HG03571 (cell line): ENCODE measurements at regions not wholly inside any gene's neighbourhood (a gene's known extent, or its start where the extent isn't known, plus 50 kb on each side); places are given as distances from the start of the nearest gene placed in this dataset.
"Not testable (repeated sequence)": the region's sequence is repeated elsewhere in the genome, so short reads cannot be mapped to it uniquely, and the experiment has no call there.

ENCODE experiments used
- ATAC-seq: cut with Tn5 transposase; IDR thresholded peaks from one replicate; pipeline ENCODE4 v1.9.1; 2021; ENCODE audit not compliant: unreplicated experiment

DNA sequence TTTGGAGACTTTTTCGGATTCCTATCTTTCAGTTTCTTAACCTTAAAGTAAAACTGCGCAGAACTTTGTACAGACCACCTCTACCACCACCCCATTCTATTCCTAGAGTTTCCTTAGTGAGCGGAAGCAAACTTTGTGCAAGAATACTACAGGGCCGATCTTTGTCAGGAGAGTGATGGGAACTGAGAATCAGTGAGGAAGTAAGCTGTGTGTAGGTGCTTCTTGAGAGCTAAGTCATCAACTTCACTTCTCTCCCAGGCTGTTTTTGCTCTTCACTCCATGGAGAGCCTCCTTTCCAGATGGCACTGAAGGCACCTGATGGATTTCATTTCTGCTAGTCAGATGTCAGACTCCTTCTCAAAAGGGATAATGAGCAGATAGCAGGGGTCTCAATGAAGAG, 127.3 kb downstream of the SPATA31D1 start:
- ATAC-seq = no peak

DNA sequence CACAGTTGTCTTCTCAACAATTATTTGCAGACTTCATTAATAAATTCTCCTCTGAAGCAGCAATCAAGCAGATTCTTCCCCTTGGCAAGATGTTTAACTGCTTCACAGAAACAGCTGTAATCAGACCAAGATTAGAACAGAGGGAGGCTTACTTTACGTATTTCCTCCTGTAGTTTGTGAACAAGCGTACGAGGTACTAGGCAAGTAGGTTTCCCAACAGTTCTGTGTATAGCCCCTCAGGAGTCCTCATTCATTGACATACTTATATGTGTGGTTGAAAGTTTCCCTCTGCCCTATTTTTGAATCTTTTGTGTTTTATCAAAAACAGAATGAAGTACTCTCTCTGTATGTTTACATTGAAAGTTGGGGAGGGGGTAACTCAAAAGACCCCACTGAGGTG, 128.0 kb downstream of the SPATA31D1 start:
- ATAC-seq = no peak

DNA sequence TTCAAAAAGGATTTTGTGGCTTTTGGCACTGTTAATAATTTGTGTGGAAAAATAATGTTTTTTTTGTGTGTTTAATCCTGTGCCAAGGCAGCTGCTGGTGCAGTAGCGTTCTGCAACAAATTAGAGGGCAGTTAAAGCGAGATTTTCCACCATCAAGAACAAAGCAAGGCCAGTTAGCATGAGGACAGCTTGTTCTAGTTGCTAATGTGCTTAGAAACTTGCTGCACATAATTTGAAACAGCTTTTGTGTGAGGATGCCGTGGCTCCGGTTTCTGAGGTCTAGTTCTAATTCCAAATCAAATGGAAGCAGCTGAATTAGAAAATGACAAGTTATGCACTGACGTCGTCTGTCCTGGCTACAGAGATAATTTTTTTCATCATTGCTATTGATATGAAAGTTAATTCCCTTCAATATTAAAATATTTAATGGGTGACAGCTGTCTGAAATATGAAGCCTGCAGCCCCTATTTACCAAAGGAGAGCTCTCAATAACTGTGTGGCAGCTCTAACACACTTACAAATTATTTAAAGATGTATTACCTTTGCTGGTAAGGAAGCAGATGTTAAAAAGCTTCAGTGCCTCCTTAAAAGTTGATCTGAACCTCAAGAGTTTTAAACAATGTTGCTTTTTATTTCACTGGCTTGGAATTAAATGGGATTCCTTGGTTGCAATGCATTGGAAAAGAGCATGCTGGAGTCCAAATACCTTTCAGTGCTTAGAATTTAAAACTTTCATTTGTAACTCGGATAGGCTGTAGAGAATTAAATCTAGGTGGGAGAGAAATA, 128.6 kb downstream of the SPATA31D1 start:
- ATAC-seq = no peak

DNA sequence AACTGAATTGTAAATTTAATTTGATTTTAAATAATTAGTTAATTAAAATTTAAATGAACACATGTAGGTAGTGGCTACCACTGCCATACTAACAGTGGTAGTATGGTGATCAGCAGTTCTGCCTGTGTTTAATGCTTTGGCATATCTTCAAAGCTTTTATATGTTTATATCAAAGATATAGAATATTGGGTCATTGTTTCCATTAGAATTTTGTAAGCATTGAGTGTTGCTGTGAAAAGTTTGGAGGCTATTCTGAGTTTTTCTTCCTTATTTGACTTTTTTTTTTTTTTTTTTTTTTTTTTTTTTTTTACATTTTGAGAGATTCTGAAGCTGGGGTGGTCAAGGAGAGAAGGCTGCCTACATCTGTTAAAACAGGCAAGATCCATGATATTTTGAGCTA, 134.2 kb downstream of the SPATA31D1 start:
- no peak for ATAC-seq

DNA sequence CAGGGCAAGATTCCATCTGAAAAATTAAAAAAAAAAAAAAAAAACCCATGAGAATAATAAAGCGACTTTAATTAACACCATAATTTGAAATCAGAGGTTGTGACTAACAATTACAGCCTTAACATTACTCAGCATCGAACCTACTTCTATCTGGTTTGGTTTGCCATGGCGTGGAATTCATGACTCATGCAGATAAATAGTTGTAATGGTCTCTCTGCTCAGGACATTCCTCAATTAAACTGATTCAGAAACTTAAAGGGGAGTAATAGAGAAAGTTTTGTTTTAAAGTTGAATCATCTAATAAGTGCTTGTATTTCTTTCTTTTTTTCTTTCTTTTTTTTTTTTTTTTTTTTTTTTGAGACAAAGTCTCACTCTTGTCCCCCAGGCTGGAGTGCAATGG, 135.5 kb downstream of the SPATA31D1 start:
- no peak for ATAC-seq

DNA sequence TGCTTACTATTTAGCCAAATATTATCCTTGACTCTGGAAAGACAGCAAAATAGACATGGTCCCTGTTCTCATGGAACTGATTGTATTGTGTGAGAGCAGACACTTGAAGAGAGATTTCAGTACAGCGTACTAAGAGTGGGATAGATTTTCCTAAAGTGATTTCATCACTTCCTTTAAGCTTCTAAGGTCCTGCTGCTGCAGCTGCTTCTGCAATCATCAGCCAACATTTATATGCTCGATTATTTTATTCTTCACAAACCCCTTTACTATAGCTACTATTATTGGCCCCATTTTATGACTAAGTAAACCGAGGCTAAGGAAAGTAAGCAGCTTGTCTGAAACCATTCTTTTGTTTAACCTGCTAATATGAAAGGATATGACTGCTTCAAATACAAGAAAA, 137.7 kb downstream of the SPATA31D1 start:
- no peak for ATAC-seq

DNA sequence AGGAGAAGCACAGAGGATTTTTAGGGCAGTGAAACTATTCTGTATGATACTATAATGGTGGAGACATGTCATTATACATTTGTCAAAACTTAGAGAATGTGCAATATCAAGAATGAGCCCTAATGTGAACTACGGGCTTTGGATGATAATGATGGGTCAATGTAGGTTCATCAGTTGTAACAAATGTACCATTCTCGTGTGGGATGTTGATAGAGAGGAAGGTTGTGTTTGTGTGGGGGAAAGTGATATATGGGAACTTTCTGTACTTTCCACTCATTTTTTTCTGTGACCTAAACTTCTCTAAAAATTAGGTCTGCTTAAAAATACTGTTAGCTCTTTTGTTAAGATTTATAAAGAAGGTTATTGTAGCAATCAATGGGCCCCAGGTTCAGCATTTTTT, 138.9 kb downstream of the SPATA31D1 start:
- no peak for ATAC-seq

DNA sequence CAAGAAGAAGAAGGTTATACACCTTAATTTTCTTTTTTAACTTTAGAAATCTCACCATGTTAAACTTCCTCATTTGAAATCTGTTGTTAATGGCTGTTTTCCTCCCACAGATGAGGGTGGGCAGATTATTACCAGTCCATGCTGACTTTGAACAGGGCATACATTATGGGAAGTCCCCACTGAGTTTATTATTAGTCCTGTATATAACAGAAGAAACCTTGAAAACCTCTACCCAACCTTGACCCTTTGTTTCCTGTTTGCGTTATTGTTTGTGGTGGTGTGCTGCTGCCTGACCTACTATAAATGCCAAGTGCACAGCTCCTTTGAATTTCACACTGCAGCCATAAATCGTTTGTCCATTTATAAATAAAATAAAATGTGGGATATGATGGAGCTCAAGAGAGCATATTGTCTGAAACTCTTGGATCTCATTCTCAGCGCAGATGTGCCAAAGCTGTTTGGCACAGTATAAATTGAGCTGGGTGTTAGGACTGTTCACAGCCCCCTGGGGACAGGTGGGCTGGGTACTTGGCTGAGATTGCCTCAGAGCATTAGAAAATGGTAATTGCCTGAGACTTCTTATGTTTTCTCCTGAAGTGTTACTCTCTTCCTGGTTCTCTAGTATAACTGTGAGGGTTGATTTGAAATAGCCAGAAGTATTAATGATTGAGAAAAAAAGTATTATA, 139.6 kb downstream of the SPATA31D1 start:
- peak; percentile 87 for ATAC-seq

DNA sequence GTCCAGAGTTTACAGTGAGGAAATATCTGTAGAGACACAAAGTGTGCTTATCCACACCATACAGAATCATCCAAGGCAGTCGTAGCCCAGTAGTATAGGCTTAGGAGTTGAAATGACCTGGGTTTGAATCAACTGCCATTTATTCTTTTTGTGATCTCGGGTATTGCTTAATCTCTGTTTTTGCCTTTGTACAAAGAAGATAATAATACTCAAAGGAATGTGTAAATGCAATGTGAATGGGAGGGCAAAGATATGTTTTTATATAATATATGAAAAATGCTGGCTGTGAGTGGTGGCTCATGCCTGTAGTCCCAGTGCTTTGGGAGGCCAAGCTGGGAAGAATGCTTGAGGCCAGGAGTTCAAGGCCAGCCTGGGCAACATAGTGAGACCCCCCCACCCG, 141.1 kb downstream of the SPATA31D1 start:
- no peak for ATAC-seq

DNA sequence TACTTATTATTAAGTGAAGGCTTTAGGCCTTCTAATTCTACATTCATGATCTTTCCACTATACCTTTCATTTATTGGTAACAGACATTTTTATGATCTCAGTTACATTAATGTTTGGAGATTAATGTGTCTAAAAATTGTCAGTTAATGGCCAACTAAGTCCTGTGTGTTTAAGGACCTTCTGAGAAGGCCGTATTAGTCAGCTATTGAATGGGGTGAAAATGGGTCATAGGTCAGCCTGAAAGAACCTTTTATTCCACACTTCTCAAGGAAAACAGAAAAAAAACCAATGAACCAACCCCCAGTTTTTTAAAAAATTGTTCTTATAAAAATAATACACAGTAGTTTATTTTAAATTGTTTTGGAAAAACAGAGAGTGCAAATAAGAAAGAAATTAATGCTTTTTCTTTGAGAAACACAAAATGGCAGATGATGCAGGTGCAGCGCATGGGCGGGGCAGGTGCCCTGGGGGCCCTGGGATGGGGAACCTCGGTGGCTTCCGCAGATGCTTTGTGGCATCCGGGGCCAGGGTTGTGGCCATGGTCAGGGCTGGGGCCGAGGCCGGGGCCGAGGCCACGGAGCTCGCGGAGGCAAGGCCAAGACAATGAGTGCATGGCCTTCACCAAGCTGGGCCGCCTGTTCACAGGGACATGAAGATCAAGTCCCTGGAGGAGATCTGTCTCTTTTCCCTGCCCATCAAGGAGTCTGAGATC, 141.9 kb downstream of the SPATA31D1 start:
- no peak for ATAC-seq

DNA sequence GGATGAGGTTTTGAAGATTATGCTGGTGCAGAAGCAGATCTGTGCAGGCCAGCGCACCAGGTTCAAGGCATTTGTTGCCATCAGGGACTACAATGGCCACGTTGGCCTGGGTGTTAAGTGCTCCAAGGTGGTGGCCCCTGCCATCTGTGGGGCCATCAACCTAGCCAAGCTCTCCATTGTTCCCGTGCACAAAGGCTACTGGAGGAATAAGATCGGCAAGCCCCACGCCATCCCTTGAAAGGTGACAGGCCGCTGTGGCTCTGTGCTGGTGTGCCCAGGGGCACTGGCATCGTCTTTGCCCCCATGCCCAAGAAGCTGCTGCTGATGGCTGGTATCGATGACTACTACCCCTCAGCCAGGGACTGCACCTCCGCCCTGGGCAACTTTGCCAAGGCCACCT, 142.5 kb downstream of the SPATA31D1 start:
- ATAC-seq = no peak

DNA sequence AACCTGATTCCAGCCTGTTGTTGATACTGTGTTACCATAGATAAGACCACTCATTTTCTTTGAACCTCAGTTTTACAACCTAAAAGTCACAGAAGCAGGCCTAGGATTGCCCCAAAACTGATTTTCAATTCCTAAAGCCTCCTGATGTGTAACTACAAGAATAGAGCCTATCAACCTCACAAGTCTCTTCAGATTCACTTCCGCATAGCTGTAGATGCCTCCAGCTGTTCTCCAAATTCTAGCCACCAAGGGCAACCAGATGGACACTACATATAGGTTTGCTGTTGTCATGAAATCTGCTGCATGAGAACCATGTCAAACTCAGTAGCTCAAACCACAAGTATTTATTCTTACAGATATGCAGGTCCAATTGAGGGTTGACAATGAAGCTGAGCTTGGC, 143.5 kb downstream of the SPATA31D1 start:
- no peak for ATAC-seq

DNA sequence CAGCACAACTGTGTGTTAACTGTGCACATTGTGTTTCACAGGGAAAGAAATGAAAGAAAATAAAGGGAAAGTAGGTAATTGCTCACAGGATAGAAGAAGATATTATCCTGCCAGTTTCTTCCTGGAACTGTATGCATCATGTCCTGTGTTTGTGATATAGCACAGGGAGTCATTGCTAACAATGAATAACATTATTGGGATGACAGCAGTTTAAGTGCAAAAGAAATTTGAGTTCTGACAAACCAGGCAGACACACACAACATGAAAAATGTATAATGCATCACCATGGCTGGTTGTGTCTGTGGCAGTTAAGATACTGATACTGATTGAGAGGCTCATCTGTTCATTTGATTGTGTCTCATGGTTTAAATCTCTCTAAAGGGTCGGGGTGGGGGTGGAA, 145.4 kb downstream of the SPATA31D1 start:
- no peak for ATAC-seq

DNA sequence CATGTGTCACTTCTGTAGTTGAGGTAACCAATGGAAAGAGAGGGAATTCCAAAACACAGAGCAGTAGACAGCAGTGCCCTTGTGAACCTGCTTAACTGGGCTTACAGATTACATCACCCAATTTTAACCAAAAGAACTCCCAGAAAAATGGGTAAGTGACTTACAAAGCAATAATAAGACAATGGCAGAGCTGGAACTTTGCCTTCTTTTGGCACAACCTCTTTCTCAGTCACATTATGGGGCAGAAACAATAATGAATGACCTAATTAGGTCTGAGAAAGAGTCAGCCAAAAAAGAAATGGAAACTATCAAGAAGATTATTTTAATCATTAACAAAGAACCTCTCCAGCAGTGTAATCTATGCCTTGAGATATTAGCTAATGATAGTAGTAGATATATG, 146.5 kb downstream of the SPATA31D1 start:
- ATAC-seq = no peak

DNA sequence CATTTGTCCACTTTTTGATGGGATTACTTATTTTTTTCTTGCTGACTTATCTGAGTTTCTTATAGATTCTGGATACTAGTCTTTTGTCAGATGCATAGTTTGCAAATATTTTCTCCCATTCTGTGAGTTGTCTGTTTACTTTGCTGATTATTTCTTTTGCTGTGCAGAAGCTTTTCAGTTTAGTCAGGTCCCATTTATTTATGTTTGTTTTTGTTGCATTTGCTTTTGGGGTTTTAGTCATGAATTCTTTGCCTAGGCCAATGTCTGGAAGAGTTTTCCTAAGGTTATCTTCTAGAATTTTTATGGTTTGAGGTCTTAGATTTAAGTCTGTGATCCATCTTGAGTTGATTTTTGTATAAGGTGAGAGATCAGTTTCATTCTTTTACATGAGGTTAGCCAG, 149.5 kb downstream of the SPATA31D1 start:
- not testable (repeated sequence) for ATAC-seq

DNA sequence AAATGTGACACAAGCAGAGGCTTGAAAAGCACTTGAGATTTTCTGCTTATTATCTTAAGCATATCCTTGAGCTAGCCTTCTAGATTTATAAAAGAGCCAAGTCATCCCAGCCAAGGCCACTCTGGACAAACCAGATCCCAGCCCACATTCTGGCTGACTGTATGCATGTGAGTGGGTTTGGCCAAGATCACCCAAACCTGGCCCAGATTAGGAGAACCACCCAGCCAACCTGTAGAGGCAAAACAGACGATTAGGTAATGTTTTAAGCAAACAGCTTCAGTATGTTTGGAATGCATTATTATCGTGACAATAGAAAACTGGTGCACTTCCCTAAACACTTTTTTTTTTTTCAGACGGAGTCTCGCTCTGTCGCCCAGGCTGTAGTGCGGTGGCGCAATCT, 151.9 kb downstream of the SPATA31D1 start:
- no peak for ATAC-seq

DNA sequence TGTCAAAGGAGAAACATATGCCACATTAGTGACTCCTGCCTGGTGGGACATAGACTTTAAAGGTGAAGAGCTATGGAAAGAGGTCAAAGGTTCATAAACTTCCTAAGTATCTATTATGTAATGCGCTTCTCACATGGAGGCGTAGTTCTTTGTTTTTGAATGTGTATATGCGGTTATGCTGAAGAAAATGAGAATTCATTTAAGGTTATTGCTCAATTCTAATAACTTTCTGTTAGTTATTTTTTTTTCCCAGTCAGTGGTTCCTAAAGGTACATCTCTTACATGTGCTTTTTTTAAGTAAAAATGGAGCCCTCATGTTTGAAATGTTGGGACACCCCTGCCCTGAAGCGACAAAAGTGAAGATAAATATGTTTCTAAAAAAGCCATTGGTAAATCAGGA, 156.2 kb downstream of the SPATA31D1 start:
- no peak for ATAC-seq

DNA sequence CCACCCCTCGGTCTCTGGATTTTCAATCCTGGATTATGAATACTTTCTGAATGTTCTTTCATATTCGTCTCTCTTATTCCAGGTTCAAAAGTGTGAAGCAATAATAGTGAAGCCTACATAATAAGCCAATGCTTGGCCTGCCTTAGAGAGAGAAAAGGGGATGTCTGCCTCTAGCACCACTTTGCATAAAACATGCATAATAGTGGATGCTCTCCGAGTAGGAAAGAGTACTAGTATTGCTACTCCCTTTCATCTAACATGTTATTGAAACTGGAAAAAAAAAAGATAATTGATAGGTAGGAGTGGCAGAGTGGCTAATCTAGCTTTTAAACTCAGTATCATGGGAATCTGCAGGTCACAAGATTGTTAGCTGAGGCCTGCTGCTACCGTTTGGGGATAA, 158.1 kb downstream of the SPATA31D1 start:
- no peak for ATAC-seq

DNA sequence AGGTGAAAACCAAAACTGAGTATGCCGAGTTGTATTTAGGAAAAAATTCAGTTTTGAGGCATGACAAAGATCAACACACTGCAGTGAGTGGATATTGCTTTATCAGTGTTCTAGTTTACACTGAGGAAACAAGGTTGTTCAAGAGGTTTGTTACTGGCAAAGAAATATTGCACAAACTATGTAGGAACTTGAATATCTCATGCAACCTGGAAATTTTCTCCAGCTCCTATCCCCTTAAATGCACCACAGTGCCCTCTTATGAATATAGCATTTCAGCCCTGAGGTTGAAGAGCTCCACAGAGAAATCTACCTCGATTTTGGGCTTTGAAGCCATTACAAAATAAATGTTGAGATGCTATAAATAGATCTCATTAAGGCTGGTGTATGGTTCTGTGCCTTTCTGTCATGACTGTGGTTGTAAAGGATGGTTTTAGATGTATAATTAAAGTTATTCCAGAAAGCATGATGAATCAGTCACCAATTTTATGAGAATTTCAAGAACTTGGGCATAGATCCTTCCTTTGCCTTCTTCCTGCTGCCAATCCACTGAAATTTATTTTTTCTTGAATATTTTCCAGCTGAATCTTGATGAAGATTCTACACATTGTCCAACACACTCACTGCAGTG, 159.3 kb downstream of the SPATA31D1 start:
- ATAC-seq = no peak

DNA sequence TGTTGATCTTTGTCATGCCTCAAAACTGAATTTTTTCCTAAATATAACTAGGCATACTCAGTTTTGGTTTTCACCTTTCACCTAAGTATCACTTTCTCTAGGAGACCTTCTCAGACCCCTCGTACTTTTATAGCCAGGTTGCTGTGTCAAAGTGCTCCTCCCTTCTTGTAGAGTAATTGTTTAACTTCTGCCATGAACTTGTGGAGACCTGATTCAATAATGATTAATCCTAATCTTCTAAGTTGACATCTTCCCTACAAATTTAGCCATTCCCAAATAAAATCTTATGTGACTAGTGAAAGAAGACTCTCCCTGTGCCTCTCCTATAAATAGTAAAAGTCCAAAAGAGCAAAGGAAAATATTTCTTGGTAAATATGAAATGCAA, 159.8 kb downstream of the SPATA31D1 start:
- no peak for ATAC-seq

DNA sequence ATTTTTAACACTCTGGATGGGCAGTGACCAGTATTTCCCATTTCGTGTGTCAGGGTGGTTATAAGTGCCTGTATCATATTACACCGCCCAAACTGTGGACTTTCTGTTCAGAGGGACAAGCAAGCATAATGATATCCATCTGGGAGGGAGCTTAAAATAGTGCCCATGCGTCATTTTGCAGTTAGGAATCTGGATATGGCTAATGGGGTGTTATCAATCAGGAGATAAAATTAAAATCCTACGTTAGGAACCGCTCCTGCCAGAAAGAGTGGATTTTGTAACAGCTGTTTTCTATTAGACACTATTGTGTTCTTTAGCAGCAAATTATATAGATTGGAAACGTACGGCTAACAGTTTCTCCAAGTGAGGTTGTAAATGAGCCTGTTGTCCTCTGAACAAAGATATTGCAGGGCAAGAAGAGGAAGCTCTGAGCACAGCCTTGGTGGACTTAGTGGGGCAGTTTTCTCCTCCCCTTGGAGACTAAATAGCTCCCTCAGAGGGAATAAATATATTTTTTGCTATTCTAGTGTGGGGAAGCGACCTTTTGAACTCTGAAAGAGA, 160.4 kb downstream of the SPATA31D1 start:
- ATAC-seq = no peak
